A673 (cell line): ENCODE measurements at regions not wholly inside any gene's neighbourhood (a gene's known extent, or its start where the extent isn't known, plus 50 kb on each side); places are given as distances from the start of the nearest gene placed in this dataset.

Source experiments
- BruUV-seq: library from RNA; stranded (reverse); fragments of 400-500 nt; replicated peaks from 2 replicates; lab custom pipeline; 2021; lab: Mats Ljungman, UMichigan
- CTCF ChIA-PET: fragments of 300-600 bp; sonication (Branson Sonifier 250); formaldehyde crosslinking; loops from one replicate; lab custom pipeline; 2022; ENCODE audit warnings: antibody characterized with exemption; lab: Charles Lee
- POLR2A ChIA-PET: fragments of 300-600 bp; sonication (Branson Sonifier 250); formaldehyde crosslinking; loops from one replicate; lab custom pipeline; 2022; ENCODE audit warnings: antibody characterized with exemption; ENCODE audit not compliant: low non-redundant PET; lab: Charles Lee
- DNase-seq: peaks from one replicate; pipeline ENCODE4 v3.0.0-alpha.2; 2015; ENCODE audit warnings: low spot score
- H3K27ac ChIP-seq: fragments of 200-600 bp; sonication (generic); 2 replicates; pipeline ENCODE4 v1.5.1; 2016; ENCODE audit warnings: mixed run types, low read depth, mild to moderate bottlenecking, mixed read lengths, antibody characterized with exemption, low read length; ENCODE audit not compliant: poor library complexity, severe bottlenecking
- H3K27me3 ChIP-seq: fragments of 200-600 bp; sonication (generic); replicated peaks from 2 replicates; pipeline ENCODE4 v1.6.1; 2017; ENCODE audit warnings: mixed run types, low read depth, mild to moderate bottlenecking, mixed read lengths, antibody characterized with exemption, low read length; ENCODE audit not compliant: insufficient read depth, poor library complexity
- H3K36me3 ChIP-seq: fragments of 200-600 bp; sonication (generic); 2 replicates; pipeline ENCODE4 v1.6.1; 2016; ENCODE audit warnings: mixed run types, mild to moderate bottlenecking, mixed read lengths, antibody characterized with exemption, low read length; ENCODE audit not compliant: insufficient read depth, poor library complexity, severe bottlenecking
- H3K4me1 ChIP-seq: fragments of 200-600 bp; sonication (generic); 2 replicates; pipeline ENCODE4 v1.6.1; 2017; ENCODE audit warnings: mixed run types, mild to moderate bottlenecking, mixed read lengths, antibody characterized with exemption, low read length; ENCODE audit not compliant: insufficient read depth, poor library complexity, severe bottlenecking
- H3K4me3 ChIP-seq: fragments of 200-600 bp; sonication (generic); 2 replicates; pipeline ENCODE4 v1.5.1; 2016; ENCODE audit warnings: low read depth, mixed run types, mild to moderate bottlenecking, mixed read lengths, low read length; ENCODE audit not compliant: poor library complexity, severe bottlenecking
- H3K9me3 ChIP-seq: fragments of 200-600 bp; sonication (generic); 2 replicates; pipeline ENCODE4 v1.6.1; 2016; ENCODE audit warnings: mixed run types, low read depth, mild to moderate bottlenecking, mixed read lengths, antibody characterized with exemption, low read length; ENCODE audit not compliant: poor library complexity, severe bottlenecking
- CTCF ChIP-seq: fragments of 300-800, 200-600 bp; sonication (generic); conservative IDR thresholded peaks from 2 replicates; pipeline ENCODE4 v1.5.1; 2017; ENCODE audit warnings: low read depth, mild to moderate bottlenecking, antibody characterized with exemption, low read length, moderate library complexity, mixed read lengths
- EZH2 ChIP-seq: fragments of 200-600 bp; sonication (generic); IDR thresholded peaks from 2 replicates; pipeline ENCODE4 v1.6.1; 2017; ENCODE audit warnings: borderline replicate concordance, low read depth, mild to moderate bottlenecking, mixed read lengths, antibody characterized with exemption, low read length; ENCODE audit not compliant: poor library complexity, severe bottlenecking
- intact Hi-C: fragments of 100-400 bp; cut with micrococcal nuclease; formaldehyde crosslinking; loops from one replicate; pipeline ENCODE4 v1.10.0; 2022; ENCODE audit not compliant: unreplicated experiment

- CTCF ChIA-PET: no interaction called here
- no peaks in the 10 kb centered on the region for H3K36me3 ChIP-seq
- H3K4me3 ChIP-seq: no peak overlapping the region
- POLR2A ChIA-PET: no interaction called here
- no peak overlapping the region for H3K27ac ChIP-seq
- BruUV-seq: no TSS peak
- intact Hi-C loops: no loop called here
- TF ChIP-seq EZH2: no peak
- no peak for TF ChIP-seq CTCF
- no peaks in the 10 kb centered on the region for H3K9me3 ChIP-seq
- no peaks in the 10 kb centered on the region for H3K27me3 ChIP-seq
- no peak for DNase-seq
- no peaks in the 10 kb centered on the region for H3K4me1 ChIP-seq
Observed at GRCh38 chr6:146974351-146974750, 229.9 kb upstream of the STXBP5 start.

- no peaks in the 10 kb centered on the region for H3K27me3 ChIP-seq
- CTCF ChIA-PET: no interaction called here
- intact Hi-C loops: no loop called here
- POLR2A ChIA-PET: no interaction called here
- no peaks in the 10 kb centered on the region for H3K36me3 ChIP-seq
- H3K4me1 ChIP-seq: no peaks in the 10 kb centered on the region
- no peak overlapping the region for H3K27ac ChIP-seq
- H3K9me3 ChIP-seq: no peaks in the 10 kb centered on the region
- BruUV-seq: no TSS peak
- no peak for DNase-seq
- no peak overlapping the region for H3K4me3 ChIP-seq
- no peak for TF ChIP-seq EZH2
- no peak for TF ChIP-seq CTCF
Observed at GRCh38 chr6:146975093-146975492, 229.1 kb upstream of the STXBP5 start.

GRCh38 chr6:146980900-146981329 lies 223.3 kb upstream of the STXBP5 start:
- BruUV-seq: no TSS peak
- H3K9me3 ChIP-seq: no peaks in the 10 kb centered on the region
- TF ChIP-seq CTCF (no peak), EZH2 (no peak)
- ChIA-PET POLR2A (no interaction called here), CTCF (no interaction called here)
- no peaks in the 10 kb centered on the region for H3K27me3 ChIP-seq
- no peaks in the 10 kb centered on the region for H3K4me1 ChIP-seq
- DNase-seq: no peak
- no peak overlapping the region for H3K27ac ChIP-seq
- intact Hi-C loops: no loop called here
- no peak overlapping the region for H3K4me3 ChIP-seq
- no peaks in the 10 kb centered on the region for H3K36me3 ChIP-seq
